Omental fat pad (tissue), 3 donors: ENCODE measurements at regions not wholly inside any gene's neighbourhood (a gene's known extent, or its start where the extent isn't known, plus 50 kb on each side); places are given as distances from the start of the nearest gene placed in this dataset.

Experiments
- ATAC-seq: fragments of 150-250 bp; one replicate; pipeline ENCODE4 v1.9.1; 2016; ENCODE audit warnings: mild to moderate bottlenecking, moderate library complexity; ENCODE audit not compliant: low FRiP score
- DNase-seq: peaks from one replicate; pipeline ENCODE4 v3.0.0-alpha.2; 2019; ENCODE audit warnings: low spot score
- TF ChIP-seq, protein P1 (sequence below), 3 donors: fragments of 450-650 bp; IDR thresholded peaks; one replicate each; pipeline ENCODE4 v1.5.1; 2016 to 2017; ENCODE audit warnings: antibody characterized with exemption in 3 of 3, mild to moderate bottlenecking in 3 of 3, moderate library complexity in 2 of 3

GRCh38 chr11:134663506-134664313, 251.7 kb upstream of the B3GAT1 start:
- TF ChIP-seq, protein P1, sequence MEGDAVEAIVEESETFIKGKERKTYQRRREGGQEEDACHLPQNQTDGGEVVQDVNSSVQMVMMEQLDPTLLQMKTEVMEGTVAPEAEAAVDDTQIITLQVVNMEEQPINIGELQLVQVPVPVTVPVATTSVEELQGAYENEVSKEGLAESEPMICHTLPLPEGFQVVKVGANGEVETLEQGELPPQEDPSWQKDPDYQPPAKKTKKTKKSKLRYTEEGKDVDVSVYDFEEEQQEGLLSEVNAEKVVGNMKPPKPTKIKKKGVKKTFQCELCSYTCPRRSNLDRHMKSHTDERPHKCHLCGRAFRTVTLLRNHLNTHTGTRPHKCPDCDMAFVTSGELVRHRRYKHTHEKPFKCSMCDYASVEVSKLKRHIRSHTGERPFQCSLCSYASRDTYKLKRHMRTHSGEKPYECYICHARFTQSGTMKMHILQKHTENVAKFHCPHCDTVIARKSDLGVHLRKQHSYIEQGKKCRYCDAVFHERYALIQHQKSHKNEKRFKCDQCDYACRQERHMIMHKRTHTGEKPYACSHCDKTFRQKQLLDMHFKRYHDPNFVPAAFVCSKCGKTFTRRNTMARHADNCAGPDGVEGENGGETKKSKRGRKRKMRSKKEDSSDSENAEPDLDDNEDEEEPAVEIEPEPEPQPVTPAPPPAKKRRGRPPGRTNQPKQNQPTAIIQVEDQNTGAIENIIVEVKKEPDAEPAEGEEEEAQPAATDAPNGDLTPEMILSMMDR (IDR thresholded peaks at IDR 0.05), result no peak
- no peak for ATAC-seq
- no peak for DNase-seq

DNA sequence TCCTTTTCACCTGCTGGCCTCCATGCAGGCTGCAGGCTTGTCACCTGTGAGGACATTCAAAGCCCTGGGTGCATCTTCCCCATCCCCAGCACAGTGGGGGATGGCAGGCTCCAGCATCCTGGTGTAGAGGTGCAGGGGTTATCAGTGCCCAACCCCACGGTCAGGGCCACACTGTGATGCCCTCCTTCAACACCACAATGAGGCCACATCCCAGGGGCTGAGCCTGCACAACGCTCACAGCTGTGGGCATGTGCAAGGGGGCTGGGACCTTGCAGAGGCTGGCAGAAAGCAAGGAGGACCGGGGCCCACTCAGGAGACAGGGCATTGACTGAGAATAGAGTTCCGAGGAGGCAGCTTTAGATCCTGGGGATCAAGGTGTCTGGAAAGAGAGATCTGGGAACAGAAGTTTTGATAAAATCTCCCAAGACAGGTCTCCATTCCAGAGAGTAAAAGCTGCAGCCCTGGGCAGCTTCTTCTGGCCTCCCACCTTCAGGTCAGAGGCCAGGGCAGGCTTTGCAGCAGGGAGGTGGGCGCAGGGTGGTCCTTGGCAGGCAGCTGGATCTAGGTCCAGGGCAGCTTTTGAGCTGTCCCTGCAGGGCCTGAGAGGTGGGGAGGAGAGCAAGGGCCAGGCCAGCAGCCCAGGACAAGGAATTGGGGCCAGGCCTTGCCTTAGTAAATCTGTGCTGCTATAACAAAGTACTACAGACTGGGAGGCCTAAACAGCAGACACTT, 250.8 kb upstream of the B3GAT1 start:
- DNase-seq (no peak), ATAC-seq (no peak)
- TF ChIP-seq, protein P1 (IDR thresholded peaks at IDR 0.05), result no peak

- no peak for DNase-seq
- ATAC-seq, result no peak
- TF ChIP-seq, protein P1 (IDR thresholded peaks at IDR 0.05), result no peak
Observed at GRCh38 chr11:134661660-134662059, 249.6 kb upstream of the B3GAT1 start.

DNA sequence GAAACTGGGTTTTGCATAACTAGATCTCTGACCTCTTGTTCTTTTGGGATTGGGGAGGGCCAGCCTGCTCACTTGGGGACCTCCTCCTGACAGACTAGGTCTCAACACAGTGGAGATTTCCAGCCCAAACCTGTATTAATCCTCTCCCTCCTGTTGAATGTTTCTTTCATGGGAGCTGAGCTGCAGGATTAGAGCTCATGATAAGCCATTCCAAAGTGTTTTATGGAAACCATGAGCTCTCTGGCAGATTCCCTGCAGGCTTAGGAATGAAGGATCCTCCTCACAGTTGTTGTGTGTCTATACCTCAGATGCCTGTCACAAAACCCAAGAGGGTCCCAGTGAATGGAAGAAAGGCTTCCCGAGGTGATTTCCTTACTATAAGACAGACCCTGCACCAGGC, 248.4 kb upstream of the B3GAT1 start:
- DNase-seq, result no peak
- no peak for ATAC-seq
- TF ChIP-seq, protein P1 (IDR thresholded peaks at IDR 0.05), result no peak

- DNase-seq, result no peak
- TF ChIP-seq, protein P1 (IDR thresholded peaks at IDR 0.05), result no peak
- no peak for ATAC-seq
Observed at GRCh38 chr11:134659882-134660281, 247.8 kb upstream of the B3GAT1 start.

GRCh38 chr11:134658481-134659225, 246.6 kb upstream of the B3GAT1 start:
- TF ChIP-seq, protein P1 (IDR thresholded peaks at IDR 0.05), result no peak
- no peak for ATAC-seq
- DNase-seq, result no peak
